HEK293 (cell line): ENCODE measurements at regions not wholly inside any gene's neighbourhood (a gene's known extent, or its start where the extent isn't known, plus 50 kb on each side); places are given as distances from the start of the nearest gene placed in this dataset.

Experiments used
- CTCF ChIA-PET: fragments of 350-600 bp; formaldehyde crosslinking; extraction: SDS; loops from one replicate; lab custom pipeline; 2021; ENCODE audit warnings: antibody characterized with exemption; lab: Yijun Ruan, JAX
- POLR2A ChIA-PET: fragments of 300-600 bp; formaldehyde crosslinking; extraction: SDS; loops from one replicate; lab custom pipeline; 2020; ENCODE audit warnings: antibody characterized with exemption, inconsistent platforms; lab: Yijun Ruan, JAX
- H3K27ac ChIP-seq: fragments of 200-500 bp; sonication (Bioruptor generic); 2 replicates; pipeline ENCODE4 v1.5.1; 2014; ENCODE audit warnings: low read depth, low read length, control low read depth, inconsistent platforms; ENCODE audit errors: extremely low read depth
- H3K36me3 ChIP-seq, 2 experiments: fragments of 200-500 bp in 1 of 2; sonication (Bioruptor generic) in 1 of 2; 1 replicate in 1 of 2; 2 replicates in 1 of 2; pipeline ENCODE4 v1.5.1; 2014 to 2017; ENCODE audit warnings: inconsistent platforms in 2 of 2, low read length in 2 of 2; ENCODE audit not compliant: control insufficient read depth in 2 of 2, insufficient read depth in 1 of 2
- H3K4me1 ChIP-seq: fragments of 200-500 bp; sonication (Bioruptor generic); 2 replicates; pipeline ENCODE4 v1.5.1; 2014; ENCODE audit warnings: mild to moderate bottlenecking, low read length, inconsistent platforms; ENCODE audit not compliant: control insufficient read depth, insufficient read depth
- H3K4me3 ChIP-seq: 2 replicates; pipeline ENCODE4 v1.5.1; 2011; ENCODE audit warnings: low read depth, mild to moderate bottlenecking, control low read depth, low read length, moderate library complexity
- H3K9me3 ChIP-seq: fragments of 200-500 bp; sonication (Bioruptor generic); 2 replicates; pipeline ENCODE4 v1.5.1; 2014; ENCODE audit warnings: low read depth, low read length, inconsistent platforms; ENCODE audit not compliant: control insufficient read depth, insufficient read depth
- BCL11A ChIP-seq: fragments of 450-650 bp; formaldehyde crosslinking; IDR thresholded peaks from 2 replicates; pipeline ENCODE4 v1.5.1; 2016; ENCODE audit warnings: low read depth, missing biosample characterization, missing genetic modification characterization
- EGR2 ChIP-seq: fragments of 450-650 bp; formaldehyde crosslinking; IDR thresholded peaks from 2 replicates; pipeline ENCODE4 v1.5.1; 2016; ENCODE audit warnings: low read depth, missing biosample characterization, missing genetic modification characterization
- SP3 ChIP-seq: fragments of 450-650 bp; formaldehyde crosslinking; IDR thresholded peaks from 2 replicates; pipeline ENCODE4 v1.5.1; 2016; ENCODE audit warnings: missing biosample characterization, missing genetic modification characterization
- ZBTB48 ChIP-seq: fragments of 450-650 bp; formaldehyde crosslinking; IDR thresholded peaks from 2 replicates; pipeline ENCODE4 v1.5.1; 2016; ENCODE audit warnings: missing biosample characterization, missing genetic modification characterization
- ZNF112 ChIP-seq: fragments of 450-650 bp; formaldehyde crosslinking; IDR thresholded peaks from 2 replicates; pipeline ENCODE4 v1.5.0; 2017; ENCODE audit warnings: missing biosample characterization, missing genetic modification characterization
- ZNF157 ChIP-seq: fragments of 450-650 bp; formaldehyde crosslinking; IDR thresholded peaks from 2 replicates; pipeline ENCODE4 v1.5.1; 2016; ENCODE audit warnings: missing biosample characterization, missing genetic modification characterization
- ZNF391 ChIP-seq: fragments of 450-650 bp; formaldehyde crosslinking; IDR thresholded peaks from 2 replicates; pipeline ENCODE4 v1.5.1; 2016; ENCODE audit warnings: low read depth, missing biosample characterization, missing genetic modification characterization, borderline replicate concordance
- ZNF394 ChIP-seq: fragments of 450-650 bp; formaldehyde crosslinking; IDR thresholded peaks from 2 replicates; pipeline ENCODE4 v1.5.1; 2016; ENCODE audit warnings: missing biosample characterization, missing genetic modification characterization, mild to moderate bottlenecking, moderate library complexity, borderline replicate concordance
- ZNF623 ChIP-seq: fragments of 450-650 bp; formaldehyde crosslinking; IDR thresholded peaks from 2 replicates; pipeline ENCODE4 v1.5.1; 2016; ENCODE audit warnings: missing biosample characterization, missing genetic modification characterization
- ZNF629 ChIP-seq: fragments of 450-650 bp; formaldehyde crosslinking; IDR thresholded peaks from 2 replicates; pipeline ENCODE4 v1.5.1; 2017; ENCODE audit warnings: missing biosample characterization, missing genetic modification characterization
- ZNF701 ChIP-seq: fragments of 450-650 bp; formaldehyde crosslinking; IDR thresholded peaks from 2 replicates; pipeline ENCODE4 v1.5.1; 2016; ENCODE audit warnings: missing biosample characterization, missing genetic modification characterization
- ZNF768 ChIP-seq: fragments of 450-650 bp; formaldehyde crosslinking; IDR thresholded peaks from 2 replicates; pipeline ENCODE4 v1.5.1; 2018; ENCODE audit warnings: missing biosample characterization, mild to moderate bottlenecking, missing genetic modification characterization
- TF ChIP-seq, protein P1 (sequence below): fragments of 450-650 bp; formaldehyde crosslinking; IDR thresholded peaks from 2 replicates; pipeline ENCODE4 v1.5.1; 2016; ENCODE audit warnings: missing biosample characterization, missing genetic modification characterization
- TF ChIP-seq, protein P2 (sequence below): fragments of 450-650 bp; formaldehyde crosslinking; IDR thresholded peaks from 2 replicates; pipeline ENCODE4 v1.5.1; 2016; ENCODE audit warnings: missing biosample characterization, missing genetic modification characterization
- TF ChIP-seq, protein P3 (sequence below): fragments of 450-650 bp; formaldehyde crosslinking; IDR thresholded peaks from 2 replicates; pipeline ENCODE4 v1.5.1; 2016; ENCODE audit warnings: missing biosample characterization, missing genetic modification characterization
- TF ChIP-seq, protein P4 (sequence below): fragments of 450-650 bp; formaldehyde crosslinking; IDR thresholded peaks from 2 replicates; pipeline ENCODE4 v1.5.1; 2016; ENCODE audit warnings: missing biosample characterization, missing genetic modification characterization

DNA sequence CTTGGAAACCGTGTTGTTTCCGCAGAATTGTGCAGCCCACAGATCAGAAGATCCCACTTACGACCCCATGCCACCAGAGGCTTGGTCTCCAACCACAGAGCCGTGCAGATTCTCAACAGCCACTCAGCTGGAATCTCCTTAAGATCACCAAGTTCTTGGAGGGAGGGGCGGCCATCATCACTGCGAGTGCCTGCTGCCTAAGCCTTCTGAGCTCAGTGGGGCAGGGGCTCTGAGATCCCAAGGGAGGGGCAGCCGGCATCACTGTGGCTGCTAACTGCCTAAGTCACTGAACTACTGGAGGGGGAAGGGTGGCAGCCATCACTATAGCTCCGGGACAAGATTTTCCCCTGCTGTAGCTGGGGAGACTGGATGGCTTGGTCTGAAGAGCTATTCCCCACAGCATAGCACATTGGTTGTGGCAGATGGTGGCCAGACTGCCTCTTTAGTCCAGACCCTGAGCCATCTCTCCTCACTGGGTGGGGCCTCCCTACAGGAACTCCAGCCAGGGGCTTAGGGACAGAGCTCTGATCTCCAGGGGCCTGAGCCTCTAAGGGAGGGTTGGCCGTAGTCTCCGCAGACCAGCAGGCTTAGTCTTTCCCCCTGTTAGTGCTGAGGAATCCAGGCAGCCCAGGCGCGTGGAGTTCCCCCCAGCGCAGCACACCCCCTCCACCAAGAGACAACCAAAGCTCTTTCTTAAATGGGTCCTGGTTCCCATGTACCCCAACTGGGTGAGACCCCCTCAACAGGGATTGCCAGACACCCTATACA lies 1483.9 kb downstream of the ADGRL3 start:
- TF ChIP-seq EGR2 (tag by site-specific recombination) (no peak), ZNF391 (no peak), ZNF629 (tag by site-specific recombination) (no peak), ZNF701 (no peak), ZNF768 (no peak), ZNF394 (tag by site-specific recombination) (no peak), ZNF157 (tag by site-specific recombination) (no peak), SP3 (no peak), ZNF623 (no peak), ZNF112 (tag by site-specific recombination) (no peak), ZBTB48 (tag by site-specific recombination) (no peak), BCL11A (no peak)
- TF ChIP-seq, protein P1, sequence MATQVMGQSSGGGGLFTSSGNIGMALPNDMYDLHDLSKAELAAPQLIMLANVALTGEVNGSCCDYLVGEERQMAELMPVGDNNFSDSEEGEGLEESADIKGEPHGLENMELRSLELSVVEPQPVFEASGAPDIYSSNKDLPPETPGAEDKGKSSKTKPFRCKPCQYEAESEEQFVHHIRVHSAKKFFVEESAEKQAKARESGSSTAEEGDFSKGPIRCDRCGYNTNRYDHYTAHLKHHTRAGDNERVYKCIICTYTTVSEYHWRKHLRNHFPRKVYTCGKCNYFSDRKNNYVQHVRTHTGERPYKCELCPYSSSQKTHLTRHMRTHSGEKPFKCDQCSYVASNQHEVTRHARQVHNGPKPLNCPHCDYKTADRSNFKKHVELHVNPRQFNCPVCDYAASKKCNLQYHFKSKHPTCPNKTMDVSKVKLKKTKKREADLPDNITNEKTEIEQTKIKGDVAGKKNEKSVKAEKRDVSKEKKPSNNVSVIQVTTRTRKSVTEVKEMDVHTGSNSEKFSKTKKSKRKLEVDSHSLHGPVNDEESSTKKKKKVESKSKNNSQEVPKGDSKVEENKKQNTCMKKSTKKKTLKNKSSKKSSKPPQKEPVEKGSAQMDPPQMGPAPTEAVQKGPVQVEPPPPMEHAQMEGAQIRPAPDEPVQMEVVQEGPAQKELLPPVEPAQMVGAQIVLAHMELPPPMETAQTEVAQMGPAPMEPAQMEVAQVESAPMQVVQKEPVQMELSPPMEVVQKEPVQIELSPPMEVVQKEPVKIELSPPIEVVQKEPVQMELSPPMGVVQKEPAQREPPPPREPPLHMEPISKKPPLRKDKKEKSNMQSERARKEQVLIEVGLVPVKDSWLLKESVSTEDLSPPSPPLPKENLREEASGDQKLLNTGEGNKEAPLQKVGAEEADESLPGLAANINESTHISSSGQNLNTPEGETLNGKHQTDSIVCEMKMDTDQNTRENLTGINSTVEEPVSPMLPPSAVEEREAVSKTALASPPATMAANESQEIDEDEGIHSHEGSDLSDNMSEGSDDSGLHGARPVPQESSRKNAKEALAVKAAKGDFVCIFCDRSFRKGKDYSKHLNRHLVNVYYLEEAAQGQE (tag by site-specific recombination) = no peak
- TF ChIP-seq, protein P2, sequence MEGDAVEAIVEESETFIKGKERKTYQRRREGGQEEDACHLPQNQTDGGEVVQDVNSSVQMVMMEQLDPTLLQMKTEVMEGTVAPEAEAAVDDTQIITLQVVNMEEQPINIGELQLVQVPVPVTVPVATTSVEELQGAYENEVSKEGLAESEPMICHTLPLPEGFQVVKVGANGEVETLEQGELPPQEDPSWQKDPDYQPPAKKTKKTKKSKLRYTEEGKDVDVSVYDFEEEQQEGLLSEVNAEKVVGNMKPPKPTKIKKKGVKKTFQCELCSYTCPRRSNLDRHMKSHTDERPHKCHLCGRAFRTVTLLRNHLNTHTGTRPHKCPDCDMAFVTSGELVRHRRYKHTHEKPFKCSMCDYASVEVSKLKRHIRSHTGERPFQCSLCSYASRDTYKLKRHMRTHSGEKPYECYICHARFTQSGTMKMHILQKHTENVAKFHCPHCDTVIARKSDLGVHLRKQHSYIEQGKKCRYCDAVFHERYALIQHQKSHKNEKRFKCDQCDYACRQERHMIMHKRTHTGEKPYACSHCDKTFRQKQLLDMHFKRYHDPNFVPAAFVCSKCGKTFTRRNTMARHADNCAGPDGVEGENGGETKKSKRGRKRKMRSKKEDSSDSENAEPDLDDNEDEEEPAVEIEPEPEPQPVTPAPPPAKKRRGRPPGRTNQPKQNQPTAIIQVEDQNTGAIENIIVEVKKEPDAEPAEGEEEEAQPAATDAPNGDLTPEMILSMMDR (tag by site-specific recombination) = no peak
- TF ChIP-seq, protein P3, sequence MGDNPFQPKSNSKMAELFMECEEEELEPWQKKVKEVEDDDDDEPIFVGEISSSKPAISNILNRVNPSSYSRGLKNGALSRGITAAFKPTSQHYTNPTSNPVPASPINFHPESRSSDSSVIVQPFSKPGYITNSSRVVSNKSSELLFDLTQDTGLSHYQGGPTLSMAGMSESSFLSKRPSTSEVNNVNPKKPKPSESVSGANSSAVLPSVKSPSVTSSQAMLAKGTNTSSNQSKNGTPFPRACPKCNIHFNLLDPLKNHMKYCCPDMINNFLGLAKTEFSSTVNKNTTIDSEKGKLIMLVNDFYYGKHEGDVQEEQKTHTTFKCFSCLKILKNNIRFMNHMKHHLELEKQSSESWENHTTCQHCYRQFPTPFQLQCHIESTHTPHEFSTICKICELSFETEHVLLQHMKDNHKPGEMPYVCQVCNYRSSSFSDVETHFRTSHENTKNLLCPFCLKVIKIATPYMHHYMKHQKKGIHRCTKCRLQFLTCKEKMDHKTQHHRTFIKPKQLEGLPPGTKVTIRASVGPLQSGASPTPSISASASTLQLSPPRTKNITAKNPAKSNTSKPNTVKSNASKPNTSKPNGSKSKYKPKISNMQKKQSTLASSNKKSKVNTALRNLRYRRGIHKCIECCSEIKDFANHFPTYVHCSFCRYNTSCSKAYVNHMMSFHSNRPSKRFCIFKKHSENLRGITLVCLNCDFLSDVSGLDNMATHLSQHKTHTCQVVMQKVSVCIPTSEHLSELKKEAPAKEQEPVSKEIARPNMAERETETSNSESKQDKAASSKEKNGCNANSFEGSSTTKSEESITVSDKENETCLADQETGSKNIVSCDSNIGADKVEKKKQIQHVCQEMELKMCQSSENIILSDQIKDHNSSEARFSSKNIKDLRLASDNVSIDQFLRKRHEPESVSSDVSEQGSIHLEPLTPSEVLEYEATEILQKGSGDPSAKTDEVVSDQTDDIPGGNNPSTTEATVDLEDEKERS = no peak
- TF ChIP-seq, protein P4, sequence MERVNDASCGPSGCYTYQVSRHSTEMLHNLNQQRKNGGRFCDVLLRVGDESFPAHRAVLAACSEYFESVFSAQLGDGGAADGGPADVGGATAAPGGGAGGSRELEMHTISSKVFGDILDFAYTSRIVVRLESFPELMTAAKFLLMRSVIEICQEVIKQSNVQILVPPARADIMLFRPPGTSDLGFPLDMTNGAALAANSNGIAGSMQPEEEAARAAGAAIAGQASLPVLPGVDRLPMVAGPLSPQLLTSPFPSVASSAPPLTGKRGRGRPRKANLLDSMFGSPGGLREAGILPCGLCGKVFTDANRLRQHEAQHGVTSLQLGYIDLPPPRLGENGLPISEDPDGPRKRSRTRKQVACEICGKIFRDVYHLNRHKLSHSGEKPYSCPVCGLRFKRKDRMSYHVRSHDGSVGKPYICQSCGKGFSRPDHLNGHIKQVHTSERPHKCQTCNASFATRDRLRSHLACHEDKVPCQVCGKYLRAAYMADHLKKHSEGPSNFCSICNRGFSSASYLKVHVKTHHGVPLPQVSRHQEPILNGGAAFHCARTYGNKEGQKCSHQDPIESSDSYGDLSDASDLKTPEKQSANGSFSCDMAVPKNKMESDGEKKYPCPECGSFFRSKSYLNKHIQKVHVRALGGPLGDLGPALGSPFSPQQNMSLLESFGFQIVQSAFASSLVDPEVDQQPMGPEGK (tag by site-specific recombination) = no peak
- H3K4me1 ChIP-seq = no peaks in the 10 kb centered on the region
- H3K9me3 ChIP-seq = no peaks in the 10 kb centered on the region
- no peaks in the 10 kb centered on the region for H3K36me3 ChIP-seq
- CTCF ChIA-PET = no interaction called here
- no peak overlapping the region for H3K4me3 ChIP-seq
- no peak overlapping the region for H3K27ac ChIP-seq
- POLR2A ChIA-PET = no interaction called here
